Prostate gland (tissue), 2 donors: ENCODE measurements at regions not wholly inside any gene's neighbourhood (a gene's known extent, or its start where the extent isn't known, plus 50 kb on each side); places are given as distances from the start of the nearest gene placed in this dataset.

Experiments
- DNase-seq: peaks from one replicate; pipeline ENCODE4 v3.0.0-alpha.2; 2019; ENCODE audit warnings: low spot score
- H3K27ac ChIP-seq, 2 donors: fragments of 200-600 bp; sonication (generic); 2 replicates each; pipeline ENCODE4 v1.5.1; 2017 to 2019
- H3K27me3 ChIP-seq: fragments of 200-600 bp; sonication (generic); replicated peaks from 2 replicates; pipeline ENCODE4 v1.5.1; 2019; ENCODE audit not compliant: insufficient read depth
- H3K36me3 ChIP-seq, 2 donors: fragments of 200-600 bp; sonication (generic); 1 replicate in 1 of 2; 2 replicates in 1 of 2; pipeline versions ENCODE4 v1.5.1 to v1.8.1; 2017 to 2019
- H3K4me1 ChIP-seq: fragments of 200-600 bp; sonication (generic); replicated peaks from 2 replicates; pipeline ENCODE4 v1.5.1; 2019
- H3K4me3 ChIP-seq, 2 donors: fragments of 200-600 bp; sonication (generic); 2 replicates each; pipeline ENCODE4 v1.5.1; 2017 to 2019
- H3K9me3 ChIP-seq: fragments of 200-600 bp; sonication (generic); 2 replicates; pipeline ENCODE4 v1.5.1; 2017
- CTCF ChIP-seq, 4 experiments: fragments of 200-600 bp in 2 of 4; fragments of 450-650 bp in 2 of 4; sonication (generic) in 2 of 4; IDR thresholded peaks; 1 replicate in 3 of 4; 2 replicates in 1 of 4; pipeline ENCODE4 v1.5.1; 2016 to 2019; ENCODE audit warnings: antibody characterized with exemption in 4 of 4, mild to moderate bottlenecking in 2 of 4, moderate library complexity in 2 of 4
- POLR2A ChIP-seq: fragments of 450-650 bp; IDR thresholded peaks from one replicate; pipeline ENCODE4 v1.6.1; 2016; ENCODE audit warnings: antibody characterized with exemption, mild to moderate bottlenecking
- POLR2AphosphoS5 ChIP-seq: sonication (generic); formaldehyde crosslinking; IDR thresholded peaks from one replicate; pipeline ENCODE4 v1.6.1; 2017; ENCODE audit warnings: antibody characterized with exemption
- WGBS: methylation state at CpG from one replicate; pipeline ENCODE4 v1.1.5; 2018; 5-methylcytosine and 5-hydroxymethylcytosine counted together
- intact Hi-C: fragments of 100-400 bp; cut with DNase I; formaldehyde crosslinking; loops from one replicate; pipeline ENCODE4 v1.14.2; 2022

GRCh38 chr5:93151896-93152295 lies 429.1 kb downstream of the NR2F1-AS1 start:
- Histone ChIP-seq H3K4me1 (no peaks in the 10 kb centered on the region), H3K27me3 (no peaks in the 10 kb centered on the region), H3K9me3 (no peaks in the 10 kb centered on the region), H3K36me3 (no peaks in the 10 kb centered on the region), H3K4me3 (no peak overlapping the region), H3K27ac (no peak overlapping the region)
- no peak for DNase-seq
- TF ChIP-seq POLR2A (no peak), POLR2AphosphoS5 (no peak), CTCF (IDR thresholded peaks at IDR 0.05) (no peak)
- intact Hi-C loops, result no loop called here
- 54% methylated on average over 5 of the region's 5 CpGs for WGBS

GRCh38 chr5:93151121-93151520 lies 429.9 kb downstream of the NR2F1-AS1 start:
- no peaks in the 10 kb centered on the region for H3K27me3 ChIP-seq
- H3K4me1 ChIP-seq, result no peaks in the 10 kb centered on the region
- no peak overlapping the region for H3K4me3 ChIP-seq
- no peak for DNase-seq
- no peaks in the 10 kb centered on the region for H3K9me3 ChIP-seq
- no peak for TF ChIP-seq CTCF (IDR thresholded peaks at IDR 0.05)
- TF ChIP-seq POLR2AphosphoS5, result no peak
- TF ChIP-seq POLR2A, result no peak
- no peaks in the 10 kb centered on the region for H3K36me3 ChIP-seq
- intact Hi-C loops, result no loop called here
- no peak overlapping the region for H3K27ac ChIP-seq

- 96% methylated on average over 3 of the region's 3 CpGs for WGBS
- Histone ChIP-seq H3K4me3 (no peak overlapping the region), H3K36me3 (no peaks in the 10 kb centered on the region), H3K27me3 (no peaks in the 10 kb centered on the region), H3K4me1 (no peaks in the 10 kb centered on the region), H3K9me3 (no peaks in the 10 kb centered on the region), H3K27ac (no peak overlapping the region)
- TF ChIP-seq POLR2A (no peak), POLR2AphosphoS5 (no peak), CTCF (IDR thresholded peaks at IDR 0.05) (no peak)
- no peak for DNase-seq
- intact Hi-C loops, result no loop called here
Measured at GRCh38 chr5:93150311-93151012, 430.6 kb downstream of the NR2F1-AS1 start.

GRCh38 chr5:93145767-93146166 lies 435.3 kb downstream of the NR2F1-AS1 start:
- intact Hi-C loops, result no loop called here
- Histone ChIP-seq H3K27ac (no peak overlapping the region), H3K36me3 (no peaks in the 10 kb centered on the region), H3K27me3 (no peaks in the 10 kb centered on the region), H3K4me3 (no peak overlapping the region), H3K4me1 (no peaks in the 10 kb centered on the region), H3K9me3 (no peaks in the 10 kb centered on the region)
- DNase-seq, result no peak
- WGBS, result 71% methylated on average over 2 of the region's 2 CpGs
- no peak for TF ChIP-seq POLR2A
- TF ChIP-seq POLR2AphosphoS5, result no peak
- no peak for TF ChIP-seq CTCF (IDR thresholded peaks at IDR 0.05)

GRCh38 chr5:93145019-93145418 lies 436.0 kb downstream of the NR2F1-AS1 start:
- TF ChIP-seq CTCF (IDR thresholded peaks at IDR 0.05) (no peak), POLR2AphosphoS5 (no peak)
- Histone ChIP-seq H3K27me3 (no peaks in the 10 kb centered on the region), H3K27ac (no peak overlapping the region), H3K36me3 (no peaks in the 10 kb centered on the region), H3K4me1 (no peaks in the 10 kb centered on the region), H3K4me3 (no peak overlapping the region), H3K9me3 (no peaks in the 10 kb centered on the region)
- intact Hi-C loops, result no loop called here
- no peak for DNase-seq
- 94% methylated on average over 19 of the region's 19 CpGs for WGBS
